Left ventricle myocardium inferior (tissue), 1 donor: ENCODE measurements at regions not wholly inside any gene's neighbourhood (a gene's known extent, or its start where the extent isn't known, plus 50 kb on each side); places are given as distances from the start of the nearest gene placed in this dataset.
"Not testable (repeated sequence)": the region's sequence is repeated elsewhere in the genome, so short reads cannot be mapped to it uniquely, and the experiment has no call there.

Source experiments
- DNase-seq: peaks from one replicate; pipeline ENCODE4 v3.0.0-alpha.2; 2020
- H3K27ac ChIP-seq: fragments of 200-600 bp; replicated peaks from 2 replicates; pipeline ENCODE4 v1.8.0; 2021
- H3K27me3 ChIP-seq: fragments of 200-600 bp; 2 replicates; pipeline ENCODE4 v1.8.0; 2021; ENCODE audit warnings: low read depth
- H3K36me3 ChIP-seq: fragments of 200-600 bp; 2 replicates; pipeline ENCODE4 v1.8.0; 2021
- H3K4me1 ChIP-seq: fragments of 200-600 bp; 2 replicates; pipeline ENCODE4 v1.8.0; 2021
- H3K4me3 ChIP-seq: fragments of 200-600 bp; 2 replicates; pipeline ENCODE4 v1.8.0; 2021; ENCODE audit warnings: mild to moderate bottlenecking, moderate library complexity
- H3K9me3 ChIP-seq: fragments of 200-600 bp; replicated peaks from 2 replicates; pipeline ENCODE4 v1.8.0; 2021
- intact Hi-C: fragments of 100-400 bp; cut with micrococcal nuclease; formaldehyde crosslinking; loops from one replicate; pipeline ENCODE4 v1.11.0; 2022
- TF ChIP-seq, protein P1 (sequence below): fragments of 200-600 bp; IDR thresholded peaks from 2 replicates; pipeline ENCODE4 v1.8.0; 2021; ENCODE audit warnings: antibody characterized with exemption, mild to moderate bottlenecking, borderline replicate concordance
- donor health status: DM: no; HTN: yes; CAD: no; lungs with severe emphysema.

DNA sequence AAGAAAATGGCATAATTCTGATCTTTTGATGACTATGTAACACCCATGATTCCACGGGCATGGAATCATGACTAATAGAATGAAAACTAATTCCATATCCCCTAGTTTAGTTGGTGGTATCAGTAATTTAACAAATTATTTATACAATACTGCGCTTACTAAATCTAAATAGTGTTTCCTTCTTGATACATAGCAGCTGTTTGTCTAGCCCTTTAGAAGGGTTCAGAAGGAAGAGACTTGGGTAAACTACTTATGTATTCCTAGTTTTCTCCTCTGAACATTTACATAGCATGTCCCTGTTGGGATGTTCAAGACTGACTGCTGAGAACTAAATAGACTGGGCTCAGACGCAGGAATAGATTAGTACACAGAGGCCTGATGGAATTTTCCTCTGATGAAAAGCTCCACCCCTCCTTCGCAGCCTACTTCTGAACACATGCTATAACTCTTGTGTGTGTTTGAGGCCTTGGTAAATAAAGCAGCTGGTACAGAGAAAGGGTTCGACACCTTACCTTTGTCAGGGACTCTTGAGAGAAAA lies 330.6 kb upstream of the LMCD1 start:
- Histone ChIP-seq H3K36me3 (no peaks in the 10 kb centered on the region), H3K27me3 (no peaks in the 10 kb centered on the region), H3K4me1 (no peaks in the 10 kb centered on the region), H3K27ac (no peak overlapping the region), H3K9me3 (peaks cover 16% of the 10 kb centered on the region), H3K4me3 (no peak overlapping the region)
- TF ChIP-seq, protein P1, sequence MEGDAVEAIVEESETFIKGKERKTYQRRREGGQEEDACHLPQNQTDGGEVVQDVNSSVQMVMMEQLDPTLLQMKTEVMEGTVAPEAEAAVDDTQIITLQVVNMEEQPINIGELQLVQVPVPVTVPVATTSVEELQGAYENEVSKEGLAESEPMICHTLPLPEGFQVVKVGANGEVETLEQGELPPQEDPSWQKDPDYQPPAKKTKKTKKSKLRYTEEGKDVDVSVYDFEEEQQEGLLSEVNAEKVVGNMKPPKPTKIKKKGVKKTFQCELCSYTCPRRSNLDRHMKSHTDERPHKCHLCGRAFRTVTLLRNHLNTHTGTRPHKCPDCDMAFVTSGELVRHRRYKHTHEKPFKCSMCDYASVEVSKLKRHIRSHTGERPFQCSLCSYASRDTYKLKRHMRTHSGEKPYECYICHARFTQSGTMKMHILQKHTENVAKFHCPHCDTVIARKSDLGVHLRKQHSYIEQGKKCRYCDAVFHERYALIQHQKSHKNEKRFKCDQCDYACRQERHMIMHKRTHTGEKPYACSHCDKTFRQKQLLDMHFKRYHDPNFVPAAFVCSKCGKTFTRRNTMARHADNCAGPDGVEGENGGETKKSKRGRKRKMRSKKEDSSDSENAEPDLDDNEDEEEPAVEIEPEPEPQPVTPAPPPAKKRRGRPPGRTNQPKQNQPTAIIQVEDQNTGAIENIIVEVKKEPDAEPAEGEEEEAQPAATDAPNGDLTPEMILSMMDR: no peak
- DNase-seq: no peak
- intact Hi-C loops: no loop called here

GRCh38 chr3:8173892-8174291 lies 327.7 kb upstream of the LMCD1 start:
- Histone ChIP-seq H3K27ac (no peak overlapping the region), H3K27me3 (no peaks in the 10 kb centered on the region), H3K9me3 (no peaks in the 10 kb centered on the region), H3K36me3 (no peaks in the 10 kb centered on the region), H3K4me3 (no peak overlapping the region), H3K4me1 (no peaks in the 10 kb centered on the region)
- TF ChIP-seq, protein P1: no peak
- DNase-seq: no peak
- intact Hi-C loops: no loop called here

DNA sequence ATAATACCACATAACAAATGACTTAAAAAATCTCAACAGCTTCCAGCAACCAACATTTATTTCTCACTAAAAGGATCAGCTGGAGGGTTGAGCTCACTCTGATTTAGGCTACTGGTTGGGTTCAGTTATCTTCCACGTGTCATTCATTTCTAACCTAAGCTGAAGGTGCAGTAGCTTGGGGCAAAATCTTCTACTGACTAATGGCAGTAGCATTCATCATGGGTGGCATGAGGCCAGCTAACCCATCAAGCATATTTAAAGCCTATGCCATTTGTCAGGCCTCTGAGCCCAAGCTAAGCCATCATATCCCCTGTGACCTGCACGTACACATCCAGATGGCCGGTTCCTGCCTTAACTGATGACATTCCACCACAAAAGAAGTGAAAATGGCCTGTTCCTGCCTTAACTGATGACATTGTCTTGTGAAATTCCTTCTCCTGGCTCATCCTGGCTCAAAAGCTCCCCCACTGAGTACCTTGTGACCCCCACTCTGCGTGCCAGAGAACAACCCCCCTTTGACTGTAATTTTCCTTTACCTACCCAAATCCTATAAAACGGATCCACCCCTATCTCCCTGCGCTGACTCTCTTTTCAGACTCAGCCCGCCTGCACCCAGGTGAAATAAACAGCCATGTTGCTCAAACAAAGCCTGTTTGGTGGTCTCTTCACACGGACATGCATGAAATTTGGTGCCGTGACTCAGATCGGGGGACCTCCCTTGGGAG lies 324.7 kb upstream of the LMCD1 start:
- H3K27me3 ChIP-seq, H3K9me3 ChIP-seq, H3K27ac ChIP-seq, H3K4me3 ChIP-seq, intact Hi-C loops, H3K4me1 ChIP-seq, H3K36me3 ChIP-seq, DNase-seq: not testable (repeated sequence)

GRCh38 chr3:8178516-8178915 lies 323.1 kb upstream of the LMCD1 start:
- DNase-seq, H3K4me1 ChIP-seq, intact Hi-C loops, H3K4me3 ChIP-seq, H3K27ac ChIP-seq, H3K9me3 ChIP-seq, H3K27me3 ChIP-seq, H3K36me3 ChIP-seq: not testable (repeated sequence)

DNA sequence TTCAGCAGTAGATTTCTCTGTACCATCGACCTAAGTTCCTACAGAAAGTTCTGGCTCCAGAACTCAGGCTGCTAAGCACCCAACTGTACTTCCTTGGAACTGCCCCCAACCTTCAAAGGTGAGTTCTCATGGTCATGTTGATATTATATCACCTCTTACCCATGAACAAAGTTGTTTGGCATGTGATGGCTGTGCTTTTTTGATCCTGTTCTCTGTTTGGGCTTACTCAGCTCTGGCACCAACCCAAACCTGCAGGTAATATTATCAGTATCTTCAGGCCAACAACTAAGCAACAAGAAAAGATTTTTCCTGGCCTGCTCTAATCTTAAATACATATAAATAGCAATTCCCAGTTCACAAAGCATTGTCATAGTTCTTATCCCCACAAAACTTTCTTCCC lies 318.7 kb upstream of the LMCD1 start:
- no peak overlapping the region for H3K27ac ChIP-seq
- no peaks in the 10 kb centered on the region for H3K27me3 ChIP-seq
- no peak for DNase-seq
- intact Hi-C loops: no loop called here
- no peak overlapping the region for H3K4me3 ChIP-seq
- H3K4me1 ChIP-seq: no peaks in the 10 kb centered on the region
- no peaks in the 10 kb centered on the region for H3K9me3 ChIP-seq
- TF ChIP-seq, protein P1: no peak
- no peaks in the 10 kb centered on the region for H3K36me3 ChIP-seq

DNA sequence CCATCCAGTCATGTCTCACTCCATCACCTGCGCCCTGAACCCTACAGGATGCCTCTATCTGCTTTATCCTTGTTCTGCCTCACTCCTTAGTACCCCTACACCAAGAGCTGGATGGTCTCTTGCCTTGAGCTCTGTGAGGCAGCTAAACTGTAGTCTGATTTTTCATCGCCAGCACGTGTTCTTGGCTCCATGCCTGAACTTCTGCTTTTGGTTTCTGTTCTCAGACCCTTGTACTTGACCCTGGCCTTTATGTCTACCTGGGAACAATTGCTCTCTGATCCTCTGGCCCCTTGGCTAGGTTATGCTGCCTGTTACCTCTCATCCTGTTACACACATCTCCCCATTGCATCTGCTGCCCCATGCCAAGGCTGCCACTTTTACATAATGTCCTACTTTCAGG lies 318.0 kb upstream of the LMCD1 start:
- no peaks in the 10 kb centered on the region for H3K36me3 ChIP-seq
- no peaks in the 10 kb centered on the region for H3K4me1 ChIP-seq
- no peaks in the 10 kb centered on the region for H3K27me3 ChIP-seq
- no peak for DNase-seq
- no peak overlapping the region for H3K27ac ChIP-seq
- intact Hi-C loops: no loop called here
- TF ChIP-seq, protein P1: no peak
- no peak overlapping the region for H3K4me3 ChIP-seq
- no peaks in the 10 kb centered on the region for H3K9me3 ChIP-seq
